ENCODE measurements at regions not wholly inside any gene's neighbourhood (a gene's known extent, or its start where the extent isn't known, plus 50 kb on each side); places are given as distances from the start of the nearest gene placed in this dataset.

- TF ChIP-seq CTCF (IDR thresholded peaks at IDR 0.05) = no peak
- TF ChIP-seq POLR2A (IDR thresholded peaks at IDR 0.05) = no peak
These were observed 569.0 kb upstream of the B3GAT1 start for GRCh38 chr11:134980819-134981710.

All from adrenal gland (tissue), 5 donors.